Duodenal mucosa (tissue), 2 donors: ENCODE measurements at regions not wholly inside any gene's neighbourhood (a gene's known extent, or its start where the extent isn't known, plus 50 kb on each side); places are given as distances from the start of the nearest gene placed in this dataset.

Experiments used
- H3K27ac ChIP-seq: one replicate; pipeline ENCODE4 v1.7.0; 2013; ENCODE audit warnings: low read depth, low read length
- H3K27me3 ChIP-seq, 2 donors: one replicate each; pipeline ENCODE4 v1.7.0; 2013; ENCODE audit warnings: low read length in 2 of 2, control low read depth in 1 of 2; ENCODE audit not compliant: insufficient read depth in 2 of 2, control insufficient read depth in 1 of 2
- H3K36me3 ChIP-seq, 2 donors: one replicate each; pipeline ENCODE4 v1.7.0; 2013; ENCODE audit warnings: low read length in 2 of 2, control low read depth in 1 of 2; ENCODE audit not compliant: insufficient read depth in 2 of 2, control insufficient read depth in 1 of 2
- H3K4me1 ChIP-seq, 2 donors: one replicate each; pipeline ENCODE4 v1.7.0; 2013; ENCODE audit warnings: low read length in 2 of 2, control low read depth in 1 of 2; ENCODE audit not compliant: insufficient read depth in 2 of 2, control insufficient read depth in 1 of 2
- H3K4me3 ChIP-seq, 2 donors: one replicate each; pipeline ENCODE4 v1.7.0; 2013; ENCODE audit warnings: low read length in 2 of 2, low read depth in 1 of 2
- H3K9ac ChIP-seq, 2 donors: one replicate each; pipeline ENCODE4 v1.7.0; 2013; ENCODE audit warnings: low read length in 2 of 2, low read depth in 1 of 2
- H3K9me3 ChIP-seq, 2 donors: one replicate each; pipeline ENCODE4 v1.7.0; 2013; ENCODE audit warnings: low read length in 2 of 2, control low read depth in 1 of 2; ENCODE audit not compliant: control insufficient read depth in 1 of 2

- no peaks in the 10 kb centered on the region for H3K4me1 ChIP-seq
Measured at GRCh38 chr9:126084696-126085095, 241.9 kb upstream of the MVB12B start.

GRCh38 chr9:126085170-126085569 lies 241.5 kb upstream of the MVB12B start:
- Histone ChIP-seq H3K9me3 (no peaks in the 10 kb centered on the region), H3K4me3 (no peak overlapping the region), H3K36me3 (no peaks in the 10 kb centered on the region), H3K27me3 (no peaks in the 10 kb centered on the region), H3K27ac (no peak overlapping the region), H3K9ac (no peak overlapping the region), H3K4me1 (no peaks in the 10 kb centered on the region)

More at GRCh38 chr9:126084696-126085095, 241.9 kb upstream of the MVB12B start:
- Histone ChIP-seq H3K9ac (no peak overlapping the region), H3K27ac (no peak overlapping the region), H3K9me3 (no peaks in the 10 kb centered on the region), H3K4me3 (no peak overlapping the region), H3K27me3 (no peaks in the 10 kb centered on the region), H3K36me3 (no peaks in the 10 kb centered on the region)

DNA sequence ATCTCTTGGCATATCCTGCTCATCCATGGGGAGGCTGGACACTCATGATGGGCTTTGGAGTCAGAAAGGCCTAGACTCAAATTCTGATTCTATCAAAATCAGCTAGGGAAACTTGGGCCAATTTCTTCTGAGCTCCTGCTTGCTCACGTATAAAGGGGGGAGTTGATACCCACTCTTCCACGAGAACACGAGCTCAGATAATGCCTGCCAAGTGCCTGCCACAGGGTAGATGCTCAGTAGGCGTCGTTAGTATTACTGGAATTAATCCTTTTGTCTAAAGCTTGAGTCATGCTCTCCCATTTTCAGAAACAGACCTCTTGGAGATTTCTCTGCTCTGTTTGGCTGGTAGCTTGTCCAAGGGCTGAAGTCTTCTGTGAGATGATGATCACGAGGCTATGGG lies 238.3 kb upstream of the MVB12B start:
- H3K27ac ChIP-seq: no peak overlapping the region
- H3K27me3 ChIP-seq: no peaks in the 10 kb centered on the region
- no peak overlapping the region for H3K4me3 ChIP-seq
- no peak overlapping the region for H3K9ac ChIP-seq
- no peaks in the 10 kb centered on the region for H3K4me1 ChIP-seq
- H3K36me3 ChIP-seq: no peaks in the 10 kb centered on the region
- H3K9me3 ChIP-seq: no peaks in the 10 kb centered on the region

- Histone ChIP-seq H3K9me3 (no peaks in the 10 kb centered on the region), H3K4me3 (no peak overlapping the region), H3K4me1 (no peaks in the 10 kb centered on the region), H3K27me3 (no peaks in the 10 kb centered on the region), H3K27ac (no peak overlapping the region), H3K9ac (no peak overlapping the region), H3K36me3 (no peaks in the 10 kb centered on the region)
Measured at GRCh38 chr9:126089789-126090188, 236.8 kb upstream of the MVB12B start.

- no peaks in the 10 kb centered on the region for H3K27me3 ChIP-seq
- no peak overlapping the region for H3K27ac ChIP-seq
- no peaks in the 10 kb centered on the region for H3K9me3 ChIP-seq
Measured at GRCh38 chr9:126093771-126094170, 232.9 kb upstream of the MVB12B start.

GRCh38 chr9:126095546-126096190 lies 231.0 kb upstream of the MVB12B start:
- Histone ChIP-seq H3K4me3 (no peak overlapping the region), H3K9me3 (no peaks in the 10 kb centered on the region)

More at GRCh38 chr9:126093771-126094170, 232.9 kb upstream of the MVB12B start:
- Histone ChIP-seq H3K9ac (no peak overlapping the region), H3K4me1 (no peaks in the 10 kb centered on the region), H3K36me3 (no peaks in the 10 kb centered on the region), H3K4me3 (no peak overlapping the region)

GRCh38 chr9:126096340-126096739 lies 230.3 kb upstream of the MVB12B start:
- H3K36me3 ChIP-seq: no peaks in the 10 kb centered on the region
- no peak overlapping the region for H3K27ac ChIP-seq
- H3K9me3 ChIP-seq: no peaks in the 10 kb centered on the region
- H3K27me3 ChIP-seq: no peaks in the 10 kb centered on the region
- H3K4me1 ChIP-seq: no peaks in the 10 kb centered on the region
- no peak overlapping the region for H3K9ac ChIP-seq
- no peak overlapping the region for H3K4me3 ChIP-seq

More at GRCh38 chr9:126095546-126096190, 231.0 kb upstream of the MVB12B start:
- Histone ChIP-seq H3K27ac (no peak overlapping the region), H3K9ac (no peak overlapping the region), H3K27me3 (no peaks in the 10 kb centered on the region), H3K4me1 (no peaks in the 10 kb centered on the region), H3K36me3 (no peaks in the 10 kb centered on the region)

DNA sequence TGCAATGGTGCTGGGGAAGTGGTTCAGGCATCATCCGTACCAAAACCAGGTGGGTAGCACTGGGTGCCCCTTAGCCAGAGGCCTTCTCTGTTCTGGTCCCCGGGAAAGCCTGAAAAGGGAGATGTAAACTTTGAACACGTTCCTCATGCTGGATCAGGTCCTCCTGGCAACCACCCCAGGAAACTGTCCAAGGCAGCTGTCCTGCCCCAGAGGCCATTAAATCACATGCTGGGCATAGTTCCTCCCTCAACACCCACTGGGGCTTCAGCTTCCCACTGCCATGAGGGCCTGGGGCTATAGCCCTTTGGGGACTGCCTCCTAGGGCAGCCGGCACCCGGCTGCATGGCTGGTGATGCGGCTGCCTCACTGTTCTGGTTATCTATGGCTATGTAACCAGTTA lies 228.9 kb upstream of the MVB12B start:
- H3K27me3 ChIP-seq: no peaks in the 10 kb centered on the region
- no peak overlapping the region for H3K27ac ChIP-seq
- no peaks in the 10 kb centered on the region for H3K9me3 ChIP-seq
- H3K4me1 ChIP-seq: no peaks in the 10 kb centered on the region
- H3K9ac ChIP-seq: no peak overlapping the region
- H3K36me3 ChIP-seq: no peaks in the 10 kb centered on the region
- H3K4me3 ChIP-seq: no peak overlapping the region

- no peaks in the 10 kb centered on the region for H3K4me1 ChIP-seq
- H3K9ac ChIP-seq: no peak overlapping the region
- H3K4me3 ChIP-seq: no peak overlapping the region
- no peak overlapping the region for H3K27ac ChIP-seq
- no peaks in the 10 kb centered on the region for H3K36me3 ChIP-seq
- peaks cover 3 to 6% of the 10 kb centered on the region in 2 donors for H3K27me3 ChIP-seq
- H3K9me3 ChIP-seq: no peaks in the 10 kb centered on the region
Measured at GRCh38 chr9:126106404-126106803, 220.2 kb upstream of the MVB12B start.

GRCh38 chr9:126107693-126108092 lies 218.9 kb upstream of the MVB12B start:
- peaks cover 3 to 6% of the 10 kb centered on the region in 2 donors for H3K27me3 ChIP-seq
- H3K36me3 ChIP-seq: no peaks in the 10 kb centered on the region
- no peak overlapping the region for H3K27ac ChIP-seq
- H3K9ac ChIP-seq: no peak overlapping the region
- H3K4me3 ChIP-seq: no peak overlapping the region
- no peaks in the 10 kb centered on the region for H3K9me3 ChIP-seq
- H3K4me1 ChIP-seq: no peaks in the 10 kb centered on the region
